ENCODE measurements at regions not wholly inside any gene's neighbourhood (a gene's known extent, or its start where the extent isn't known, plus 50 kb on each side); places are given as distances from the start of the nearest gene placed in this dataset.

DNA sequence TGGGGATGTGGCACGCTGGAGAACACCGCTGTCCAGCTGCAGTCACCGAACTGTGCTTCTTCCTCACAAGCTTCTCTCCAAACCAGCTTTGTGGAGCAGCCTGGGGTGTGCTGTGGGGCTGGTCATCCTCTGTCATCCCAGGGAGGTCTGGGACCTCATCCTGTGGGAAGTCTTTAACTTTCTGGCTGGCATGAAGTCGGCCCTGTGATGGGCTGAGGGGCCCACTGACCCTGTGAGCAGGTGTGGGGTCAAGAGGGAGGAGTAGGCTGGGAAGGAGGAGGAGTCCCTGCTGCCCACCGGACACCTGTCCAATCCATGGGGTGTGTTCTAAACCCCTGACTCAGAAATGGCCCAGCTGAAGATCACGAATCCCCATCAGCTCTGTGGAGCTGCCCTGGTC is 136.2 kb upstream of the SHH start:
- Histone ChIP-seq H3K36me3 (ENCODE audit: control insufficient read depth, insufficient read depth, low read length) (no peaks in the 10 kb centered on the region), H3K4me3 (ENCODE audit: low read depth, low read length) (no peak overlapping the region), H3K27me3 (ENCODE audit: control insufficient read depth, insufficient read depth, low read length) (no peaks in the 10 kb centered on the region)
- FAIRE-seq (no peak), DNase-seq (ENCODE audit: low read depth) (no peak)
- TF ChIP-seq, protein P1, sequence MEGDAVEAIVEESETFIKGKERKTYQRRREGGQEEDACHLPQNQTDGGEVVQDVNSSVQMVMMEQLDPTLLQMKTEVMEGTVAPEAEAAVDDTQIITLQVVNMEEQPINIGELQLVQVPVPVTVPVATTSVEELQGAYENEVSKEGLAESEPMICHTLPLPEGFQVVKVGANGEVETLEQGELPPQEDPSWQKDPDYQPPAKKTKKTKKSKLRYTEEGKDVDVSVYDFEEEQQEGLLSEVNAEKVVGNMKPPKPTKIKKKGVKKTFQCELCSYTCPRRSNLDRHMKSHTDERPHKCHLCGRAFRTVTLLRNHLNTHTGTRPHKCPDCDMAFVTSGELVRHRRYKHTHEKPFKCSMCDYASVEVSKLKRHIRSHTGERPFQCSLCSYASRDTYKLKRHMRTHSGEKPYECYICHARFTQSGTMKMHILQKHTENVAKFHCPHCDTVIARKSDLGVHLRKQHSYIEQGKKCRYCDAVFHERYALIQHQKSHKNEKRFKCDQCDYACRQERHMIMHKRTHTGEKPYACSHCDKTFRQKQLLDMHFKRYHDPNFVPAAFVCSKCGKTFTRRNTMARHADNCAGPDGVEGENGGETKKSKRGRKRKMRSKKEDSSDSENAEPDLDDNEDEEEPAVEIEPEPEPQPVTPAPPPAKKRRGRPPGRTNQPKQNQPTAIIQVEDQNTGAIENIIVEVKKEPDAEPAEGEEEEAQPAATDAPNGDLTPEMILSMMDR (IDR thresholded peaks at IDR 0.05; ENCODE audit: insufficient read depth, low read length, severe bottlenecking), result no peak

DNA sequence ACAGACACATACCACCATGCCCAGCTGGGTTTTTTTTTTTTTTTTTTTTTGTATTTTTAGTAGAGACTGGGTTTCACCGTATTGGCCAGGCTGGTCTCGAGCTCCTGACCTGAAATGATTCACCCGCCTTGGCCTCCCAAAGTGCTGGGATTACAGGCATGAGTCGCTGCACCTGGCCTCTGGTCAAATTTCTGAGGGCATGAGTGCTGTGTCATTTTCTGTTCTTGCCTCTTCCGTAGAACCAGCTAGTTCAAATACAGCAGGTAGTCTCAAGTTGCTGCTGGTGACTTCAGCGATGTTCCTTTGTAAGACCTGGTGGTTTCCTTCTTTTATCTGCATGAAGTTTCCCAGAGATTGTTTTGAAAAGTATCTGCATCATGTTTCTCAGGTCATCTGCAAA is 134.8 kb upstream of the SHH start:
- Histone ChIP-seq H3K36me3 (ENCODE audit: control insufficient read depth, insufficient read depth, low read length) (no peaks in the 10 kb centered on the region), H3K4me3 (ENCODE audit: low read depth, low read length) (no peak overlapping the region), H3K27me3 (ENCODE audit: control insufficient read depth, insufficient read depth, low read length) (no peaks in the 10 kb centered on the region)
- TF ChIP-seq, protein P1 (IDR thresholded peaks at IDR 0.05; ENCODE audit: insufficient read depth, low read length, severe bottlenecking), result no peak
- DNase-seq (ENCODE audit: low read depth) (peak; percentile 58), FAIRE-seq (no peak)

DNA sequence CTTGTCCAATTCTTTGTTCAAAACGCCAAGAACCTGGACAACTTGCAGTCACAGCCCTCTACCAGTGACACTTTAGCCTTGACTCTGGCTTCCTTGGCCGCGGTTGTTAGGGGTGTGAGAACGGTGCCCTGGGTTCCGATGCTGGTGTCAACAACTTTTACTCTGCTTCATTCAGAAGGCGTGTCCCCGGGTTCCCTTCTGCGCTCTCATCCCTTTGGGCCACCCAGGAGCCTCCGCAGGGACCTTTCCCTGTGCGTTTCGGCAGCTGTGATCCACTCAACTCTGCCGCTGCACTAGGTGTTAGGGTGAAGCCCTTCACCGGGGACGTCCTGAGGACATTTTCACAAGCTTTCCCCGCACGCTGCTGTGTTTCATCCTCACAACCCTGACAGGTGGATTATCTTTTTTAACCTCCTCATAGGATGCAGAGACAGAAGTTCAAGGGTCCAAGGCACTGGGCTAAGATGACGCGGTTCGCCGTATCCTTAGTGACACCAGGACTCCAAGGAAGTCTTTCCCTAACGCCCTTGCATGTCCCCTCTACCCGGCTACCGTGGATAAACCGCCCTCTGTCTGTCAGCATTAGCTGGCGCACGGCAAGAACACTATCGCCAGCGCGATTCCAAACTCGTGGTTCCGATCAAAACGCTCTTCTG is 133.5 kb upstream of the SHH start:
- no peaks in the 10 kb centered on the region for H3K27me3 ChIP-seq (ENCODE audit: control insufficient read depth, insufficient read depth, low read length)
- FAIRE-seq (no peak), DNase-seq (ENCODE audit: low read depth) (no peak)
- TF ChIP-seq, protein P1 (IDR thresholded peaks at IDR 0.05; ENCODE audit: insufficient read depth, low read length, severe bottlenecking), result no peak
- H3K36me3 ChIP-seq (ENCODE audit: control insufficient read depth, insufficient read depth, low read length), result no peaks in the 10 kb centered on the region
- H3K4me3 ChIP-seq (ENCODE audit: low read depth, low read length), result no peak overlapping the region

DNA sequence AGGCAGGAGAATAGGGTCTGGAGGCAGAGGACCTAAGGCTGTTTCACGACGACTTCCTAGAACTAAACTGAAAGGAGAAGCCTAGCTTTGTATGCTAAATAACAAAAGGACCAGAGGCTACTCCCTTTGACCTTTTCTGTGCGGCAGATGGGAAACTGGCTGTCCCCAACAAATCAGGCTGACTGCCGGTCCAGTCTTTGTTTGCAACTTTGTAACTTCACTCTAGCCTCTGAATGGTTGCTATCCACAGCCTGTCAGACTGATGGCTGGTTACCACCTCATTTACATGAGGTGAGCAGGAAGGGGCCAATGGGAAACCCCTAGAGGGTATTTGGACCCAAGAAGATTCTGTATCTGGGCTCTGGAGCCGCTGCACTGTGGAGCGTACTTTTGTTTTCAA is 132.6 kb upstream of the SHH start:
- TF ChIP-seq, protein P1 (IDR thresholded peaks at IDR 0.05; ENCODE audit: insufficient read depth, low read length, severe bottlenecking), result no peak
- no peak for DNase-seq (ENCODE audit: low read depth)
- FAIRE-seq, result peak; percentile 40
- no peaks in the 10 kb centered on the region for H3K36me3 ChIP-seq (ENCODE audit: control insufficient read depth, insufficient read depth, low read length)
- H3K4me3 ChIP-seq (ENCODE audit: low read depth, low read length), result no peak overlapping the region
- no peaks in the 10 kb centered on the region for H3K27me3 ChIP-seq (ENCODE audit: control insufficient read depth, insufficient read depth, low read length)

DNA sequence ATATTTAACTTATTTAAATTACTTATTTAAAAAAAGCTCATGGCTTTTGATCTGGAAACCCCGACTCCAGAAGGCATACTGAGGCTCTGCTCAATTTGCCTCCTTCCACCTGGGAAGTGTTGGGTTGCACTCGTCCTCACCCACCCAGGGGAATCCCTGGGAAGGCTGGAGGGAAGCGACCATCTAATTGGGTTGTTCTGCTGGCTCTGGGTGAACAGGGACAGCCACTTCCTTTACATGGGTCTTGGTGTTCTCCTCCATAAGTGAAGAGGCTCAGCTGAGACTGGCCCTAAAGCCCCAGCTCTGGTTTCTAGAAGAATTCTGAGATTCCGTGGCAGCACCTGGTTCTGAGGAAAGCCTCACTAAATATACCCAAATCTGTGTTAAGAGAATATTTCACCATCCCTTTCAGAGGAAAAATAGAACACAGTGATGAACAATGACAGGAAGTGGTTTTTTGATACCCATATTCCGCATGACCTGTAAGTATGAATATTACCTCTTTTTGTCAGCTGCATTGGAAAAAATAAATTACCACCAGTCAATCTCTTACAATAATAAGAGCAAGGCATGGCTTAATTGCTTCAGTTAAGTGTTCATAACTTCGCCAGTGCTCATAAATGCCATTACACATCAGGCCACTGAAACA is 131.1 kb upstream of the SHH start:
- H3K4me3 ChIP-seq (ENCODE audit: low read depth, low read length), result no peak overlapping the region
- FAIRE-seq (no peak), DNase-seq (ENCODE audit: low read depth) (no peak)
- no peaks in the 10 kb centered on the region for H3K36me3 ChIP-seq (ENCODE audit: control insufficient read depth, insufficient read depth, low read length)
- H3K27me3 ChIP-seq (ENCODE audit: control insufficient read depth, insufficient read depth, low read length), result no peaks in the 10 kb centered on the region
- TF ChIP-seq, protein P1 (IDR thresholded peaks at IDR 0.05; ENCODE audit: insufficient read depth, low read length, severe bottlenecking), result no peak

Measured in bronchial epithelial cell (primary cell).